KOPT-K1 (cell line): ENCODE measurements at regions not wholly inside any gene's neighbourhood (a gene's known extent, or its start where the extent isn't known, plus 50 kb on each side); places are given as distances from the start of the nearest gene placed in this dataset.
"Not testable (repeated sequence)": the region's sequence is repeated elsewhere in the genome, so short reads cannot be mapped to it uniquely, and the experiment has no call there.

Source experiments
- H3K27ac ChIP-seq: fragments of 200-600 bp; sonication (generic); 2 replicates; pipeline ENCODE4 v1.5.1; 2016; ENCODE audit warnings: antibody characterized with exemption, mild to moderate bottlenecking, low read depth, low read length; ENCODE audit not compliant: poor library complexity, severe bottlenecking
- H3K36me3 ChIP-seq: fragments of 200-600 bp; sonication (generic); 2 replicates; pipeline ENCODE4 v1.5.1; 2017; ENCODE audit warnings: antibody characterized with exemption, mild to moderate bottlenecking, low read length, moderate library complexity; ENCODE audit not compliant: insufficient read depth
- H3K9me3 ChIP-seq: fragments of 200-600 bp; sonication (generic); 2 replicates; pipeline ENCODE4 v1.5.1; 2017; ENCODE audit warnings: antibody characterized with exemption, low read length, mild to moderate bottlenecking; ENCODE audit not compliant: insufficient read depth, poor library complexity, severe bottlenecking

GRCh38 chr17:14738652-14738988 lies 437.7 kb downstream of the HS3ST3B1 start:
- no peak overlapping the region for H3K27ac ChIP-seq

GRCh38 chr17:14737984-14738651 lies 437.2 kb downstream of the HS3ST3B1 start:
- Histone ChIP-seq H3K27ac (no peak overlapping the region), H3K36me3 (no peaks in the 10 kb centered on the region), H3K9me3 (no peaks in the 10 kb centered on the region)

More at GRCh38 chr17:14738652-14738988, 437.7 kb downstream of the HS3ST3B1 start:
- Histone ChIP-seq H3K36me3 (no peaks in the 10 kb centered on the region), H3K9me3 (no peaks in the 10 kb centered on the region)

GRCh38 chr17:14736631-14737030 lies 435.8 kb downstream of the HS3ST3B1 start:
- Histone ChIP-seq H3K9me3 (no peaks in the 10 kb centered on the region), H3K27ac (no peak overlapping the region), H3K36me3 (no peaks in the 10 kb centered on the region)

GRCh38 chr17:14733376-14733775 lies 432.5 kb downstream of the HS3ST3B1 start:
- no peak overlapping the region for H3K27ac ChIP-seq
- no peaks in the 10 kb centered on the region for H3K9me3 ChIP-seq
- H3K36me3 ChIP-seq: no peaks in the 10 kb centered on the region

- Histone ChIP-seq H3K27ac (no peak overlapping the region), H3K36me3 (no peaks in the 10 kb centered on the region), H3K9me3 (no peaks in the 10 kb centered on the region)
Measured at GRCh38 chr17:14732211-14732610, 431.3 kb downstream of the HS3ST3B1 start.

GRCh38 chr17:14731591-14731990 lies 430.7 kb downstream of the HS3ST3B1 start:
- Histone ChIP-seq H3K36me3 (no peaks in the 10 kb centered on the region), H3K27ac (no peak overlapping the region), H3K9me3 (no peaks in the 10 kb centered on the region)

GRCh38 chr17:14730821-14731220 lies 429.9 kb downstream of the HS3ST3B1 start:
- Histone ChIP-seq H3K27ac (no peak overlapping the region), H3K36me3 (no peaks in the 10 kb centered on the region), H3K9me3 (no peaks in the 10 kb centered on the region)

- Histone ChIP-seq H3K27ac (no peak overlapping the region), H3K36me3 (no peaks in the 10 kb centered on the region), H3K9me3 (no peaks in the 10 kb centered on the region)
Measured at GRCh38 chr17:14725729-14726128, 424.8 kb downstream of the HS3ST3B1 start.

GRCh38 chr17:14724770-14725169 lies 423.9 kb downstream of the HS3ST3B1 start:
- H3K27ac ChIP-seq: no peak overlapping the region
- no peaks in the 10 kb centered on the region for H3K9me3 ChIP-seq
- no peaks in the 10 kb centered on the region for H3K36me3 ChIP-seq

- H3K36me3 ChIP-seq, H3K27ac ChIP-seq, H3K9me3 ChIP-seq: not testable (repeated sequence)
Measured at GRCh38 chr17:14723349-14723748, 422.5 kb downstream of the HS3ST3B1 start.

GRCh38 chr17:14719942-14720341 lies 419.1 kb downstream of the HS3ST3B1 start:
- no peaks in the 10 kb centered on the region for H3K36me3 ChIP-seq
- H3K27ac ChIP-seq: no peak overlapping the region
- no peaks in the 10 kb centered on the region for H3K9me3 ChIP-seq

- Histone ChIP-seq H3K27ac (no peak overlapping the region), H3K9me3 (no peaks in the 10 kb centered on the region), H3K36me3 (no peaks in the 10 kb centered on the region)
Measured at GRCh38 chr17:14717859-14718258, 417.0 kb downstream of the HS3ST3B1 start.

GRCh38 chr17:14715561-14715960 lies 414.7 kb downstream of the HS3ST3B1 start:
- H3K27ac ChIP-seq: no peak overlapping the region
- no peaks in the 10 kb centered on the region for H3K36me3 ChIP-seq
- no peaks in the 10 kb centered on the region for H3K9me3 ChIP-seq

GRCh38 chr17:14712611-14713021 lies 411.7 kb downstream of the HS3ST3B1 start:
- Histone ChIP-seq H3K27ac (no peak overlapping the region), H3K36me3 (no peaks in the 10 kb centered on the region), H3K9me3 (no peaks in the 10 kb centered on the region)

GRCh38 chr17:14704121-14704520 lies 403.2 kb downstream of the HS3ST3B1 start:
- no peaks in the 10 kb centered on the region for H3K9me3 ChIP-seq
- no peak overlapping the region for H3K27ac ChIP-seq
- no peaks in the 10 kb centered on the region for H3K36me3 ChIP-seq

GRCh38 chr17:14701886-14702285 lies 401.0 kb downstream of the HS3ST3B1 start:
- H3K27ac ChIP-seq: no peak overlapping the region
- H3K36me3 ChIP-seq: no peaks in the 10 kb centered on the region
- no peaks in the 10 kb centered on the region for H3K9me3 ChIP-seq
